CD4-positive, alpha-beta T cell (primary cell): ENCODE measurements at regions not wholly inside any gene's neighbourhood (a gene's known extent, or its start where the extent isn't known, plus 50 kb on each side); places are given as distances from the start of the nearest gene placed in this dataset.

Source experiments
- ATAC-seq: fragments of 200-7000 bp; cut with Tn5 transposase; one replicate; pipeline ENCODE4 v1.10.0; 2022; ENCODE audit warnings: mild to moderate bottlenecking; ENCODE audit not compliant: poor library complexity
- CTCF ChIA-PET: fragments of 350-600 bp; sonication (Branson Sonifier 250); formaldehyde crosslinking; loops from one replicate; lab custom pipeline; 2021; ENCODE audit warnings: antibody characterized with exemption, inconsistent platforms; lab: Charles Lee
- POLR2A ChIA-PET: fragments of 350-600 bp; sonication (Branson Sonifier 250); formaldehyde crosslinking; loops from one replicate; lab custom pipeline; 2021; ENCODE audit warnings: antibody characterized with exemption, inconsistent platforms; lab: Charles Lee
- DNase-seq, 14 experiments: peaks; one replicate each; pipeline ENCODE4 v3.0.0-alpha.2; 2013 to 2020; ENCODE audit warnings: mixed read lengths in 2 of 14
- H3K27ac ChIP-seq, 2 donors: one replicate each; pipeline versions ENCODE4 v1.5.1 to v1.7.0; 2013; ENCODE audit warnings: low read length in 2 of 2, low read depth in 1 of 2, mild to moderate bottlenecking in 1 of 2
- H3K27me3 ChIP-seq, 2 experiments: 1 replicate in 1 of 2; 2 replicates in 1 of 2; pipeline versions ENCODE4 v1.6.1 to v1.7.0; 2013; ENCODE audit warnings: low read length in 2 of 2, control low read depth in 1 of 2, mild to moderate bottlenecking in 1 of 2, moderate library complexity in 1 of 2; ENCODE audit not compliant: insufficient read depth in 2 of 2, control insufficient read depth in 1 of 2
- H3K36me3 ChIP-seq: one replicate; pipeline ENCODE4 v1.6.1; 2013; ENCODE audit warnings: low read length, control low read depth; ENCODE audit not compliant: insufficient read depth
- H3K4me1 ChIP-seq: one replicate; pipeline ENCODE4 v1.6.1; 2013; ENCODE audit warnings: low read length, control low read depth; ENCODE audit not compliant: insufficient read depth
- H3K4me3 ChIP-seq: one replicate; pipeline ENCODE4 v1.5.1; 2013; ENCODE audit warnings: mild to moderate bottlenecking, low read length, moderate library complexity
- H3K9me3 ChIP-seq, 2 experiments: 1 replicate in 1 of 2; 2 replicates in 1 of 2; pipeline versions ENCODE4 v1.6.1 to v1.7.0; 2013; ENCODE audit warnings: low read length in 2 of 2, mild to moderate bottlenecking in 2 of 2, control low read depth in 1 of 2, moderate library complexity in 1 of 2; ENCODE audit not compliant: control insufficient read depth in 1 of 2, insufficient read depth in 1 of 2
- H3K27ac Mint-ChIP-seq: one replicate; pipeline ENCODE4 v1.8.0; 2020; ENCODE audit warnings: mixed read lengths
- H3K27me3 Mint-ChIP-seq: one replicate; pipeline ENCODE4 v1.8.0; 2021; ENCODE audit warnings: mixed read lengths
- H3K36me3 Mint-ChIP-seq: one replicate; pipeline ENCODE4 v1.8.0; 2021; ENCODE audit warnings: low read depth, mixed read lengths
- H3K4me1 Mint-ChIP-seq: one replicate; pipeline ENCODE4 v1.8.0; 2021; ENCODE audit warnings: low read depth, mixed read lengths
- H3K4me3 Mint-ChIP-seq: one replicate; pipeline ENCODE4 v1.8.0; 2020; ENCODE audit warnings: mild to moderate bottlenecking, mixed read lengths
- H3K9me3 Mint-ChIP-seq: one replicate; pipeline ENCODE4 v1.8.0; 2020; ENCODE audit warnings: mixed read lengths
- CTCF ChIP-seq: fragments of 200-600 bp; IDR thresholded peaks from one replicate; pipeline ENCODE4 v1.8.0; 2022; ENCODE audit warnings: antibody characterized with exemption, mild to moderate bottlenecking
- intact Hi-C, 2 experiments: fragments of 100-400 bp; cut with DNase I in 1 of 2; cut with micrococcal nuclease in 1 of 2; formaldehyde crosslinking; loops; one replicate each; pipeline versions ENCODE4 v1.15.1 to v1.9.0; 2023 to 2025; cut with DNase I, micrococcal nuclease

DNA sequence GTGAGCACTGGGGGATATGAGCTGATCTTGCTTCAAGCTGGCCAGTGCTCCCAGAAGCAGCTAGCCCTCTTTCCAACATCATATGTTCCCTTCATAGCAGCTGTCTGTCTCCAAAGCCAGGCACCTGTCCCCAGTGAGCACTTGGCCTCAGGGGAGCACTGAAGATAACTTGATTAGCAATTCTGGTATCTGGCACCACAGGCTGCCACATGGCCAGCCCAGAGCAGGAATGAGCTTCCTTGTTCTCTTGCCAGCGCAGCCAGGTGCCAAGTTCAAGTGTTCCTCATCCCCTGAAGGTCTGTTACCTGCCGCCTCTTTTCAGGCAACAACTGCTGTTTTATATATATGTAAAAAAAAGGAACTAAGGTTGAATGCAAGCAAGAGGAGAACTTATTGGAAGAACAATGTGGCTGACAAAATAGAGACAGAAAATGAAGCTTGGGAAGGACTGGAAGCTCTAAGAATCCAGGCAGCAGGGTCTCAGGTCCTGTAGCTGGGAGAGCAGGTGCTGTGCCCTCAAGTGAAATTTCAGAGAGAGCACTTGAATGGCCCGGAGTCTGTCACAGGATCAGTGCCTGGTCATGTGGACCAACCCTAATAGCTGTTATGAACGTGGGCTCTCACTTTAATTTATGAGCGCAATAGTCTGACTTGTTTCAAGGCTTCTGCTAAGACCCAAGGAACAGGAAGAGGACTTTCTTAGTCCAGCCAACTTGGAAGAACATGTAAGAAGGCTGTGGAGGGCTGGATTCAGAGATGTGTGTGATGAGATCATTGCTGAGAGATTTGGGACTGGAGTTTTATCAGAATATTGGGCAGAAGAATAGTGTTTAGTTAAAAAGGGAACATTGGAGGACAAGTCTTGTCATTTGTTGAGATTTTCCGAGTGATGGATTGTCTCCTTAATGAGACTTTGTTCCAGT is 267.2 kb downstream of the GLRX3 start:
- no peaks in the 10 kb centered on the region for H3K9me3 Mint-ChIP-seq
- H3K27me3 Mint-ChIP-seq: peaks cover 19% of the 10 kb centered on the region
- ATAC-seq (no peak), DNase-seq (no peak)
- peaks cover 0 to 19% of the 10 kb centered on the region in 2 experiments for H3K9me3 ChIP-seq
- no peaks in the 10 kb centered on the region for H3K4me1 ChIP-seq
- H3K27me3 ChIP-seq: no peaks in the 10 kb centered on the region
- H3K36me3 Mint-ChIP-seq: no peaks in the 10 kb centered on the region
- no peak overlapping the region for H3K4me3 ChIP-seq
- TF ChIP-seq CTCF: no peak
- H3K27ac ChIP-seq: no peak overlapping the region
- no peak overlapping the region for H3K27ac Mint-ChIP-seq
- CTCF ChIA-PET: no interaction called here
- H3K4me3 Mint-ChIP-seq: no peak overlapping the region
- intact Hi-C loops: no loop called here
- H3K4me1 Mint-ChIP-seq: no peaks in the 10 kb centered on the region
- POLR2A ChIA-PET: no interaction called here
- no peaks in the 10 kb centered on the region for H3K36me3 ChIP-seq

DNA sequence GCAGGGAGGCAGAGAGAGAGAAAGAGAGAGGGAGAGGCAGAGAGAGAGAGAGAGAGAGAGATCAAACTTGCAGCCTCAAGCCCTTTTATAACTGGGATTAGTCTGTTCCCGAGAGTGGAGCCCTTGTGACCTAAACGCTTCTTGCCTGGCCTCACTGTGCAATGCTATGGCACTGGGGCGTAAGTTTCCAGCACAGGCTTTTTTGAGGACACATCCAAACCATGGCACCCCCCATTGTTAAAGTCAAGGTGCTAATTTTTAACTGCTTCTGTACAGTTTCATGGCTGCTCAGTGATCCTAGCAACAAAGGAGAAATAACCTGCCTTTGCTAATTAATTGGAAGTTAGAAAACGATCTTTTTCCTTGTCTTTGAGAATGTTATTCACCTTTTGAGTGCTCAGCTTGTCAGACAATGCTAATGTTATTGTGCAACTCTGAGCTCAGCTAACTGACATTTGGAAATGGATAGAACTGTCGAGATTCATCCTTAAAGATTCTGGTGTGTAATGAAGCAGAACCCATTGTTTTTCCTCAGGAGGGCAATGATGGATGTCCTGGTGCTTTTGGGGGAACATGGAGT is 268.4 kb downstream of the GLRX3 start:
- Histone ChIP-seq H3K9me3 (peaks cover 0 to 11% of the 10 kb centered on the region in 2 experiments), H3K36me3 (no peaks in the 10 kb centered on the region), H3K4me1 (no peaks in the 10 kb centered on the region), H3K4me3 (no peak overlapping the region), H3K27ac (no peak overlapping the region), H3K27me3 (no peaks in the 10 kb centered on the region)
- intact Hi-C loops: no loop called here
- Mint-ChIP-seq H3K4me3 (no peak overlapping the region), H3K36me3 (no peaks in the 10 kb centered on the region), H3K27me3 (peaks cover 19% of the 10 kb centered on the region), H3K4me1 (no peaks in the 10 kb centered on the region), H3K9me3 (no peaks in the 10 kb centered on the region), H3K27ac (no peak overlapping the region)
- no peak for ATAC-seq
- CTCF ChIA-PET: no interaction called here
- DNase-seq: no peak
- TF ChIP-seq CTCF: no peak
- POLR2A ChIA-PET: no interaction called here

GRCh38 chr10:130407052-130407451 is 270.9 kb downstream of the GLRX3 start:
- no peak overlapping the region for H3K27ac ChIP-seq
- TF ChIP-seq CTCF: no peak
- H3K4me1 ChIP-seq: no peaks in the 10 kb centered on the region
- ChIA-PET POLR2A (no interaction called here), CTCF (no interaction called here)
- Mint-ChIP-seq H3K9me3 (no peaks in the 10 kb centered on the region), H3K4me1 (no peaks in the 10 kb centered on the region), H3K27me3 (peaks cover 13% of the 10 kb centered on the region), H3K4me3 (no peak overlapping the region), H3K27ac (no peak overlapping the region), H3K36me3 (no peaks in the 10 kb centered on the region)
- peaks cover 0 to 20% of the 10 kb centered on the region in 2 experiments for H3K9me3 ChIP-seq
- no peaks in the 10 kb centered on the region for H3K27me3 ChIP-seq
- H3K4me3 ChIP-seq: no peak overlapping the region
- ATAC-seq (no peak), DNase-seq (no peak)
- intact Hi-C loops: no loop called here
- no peaks in the 10 kb centered on the region for H3K36me3 ChIP-seq
